ENCODE measurements at regions not wholly inside any gene's neighbourhood (a gene's known extent, or its start where the extent isn't known, plus 50 kb on each side); places are given as distances from the start of the nearest gene placed in this dataset.
A peak's percentile ranks its signal among the peaks of the same experiment; 100 is the strongest.

DNA sequence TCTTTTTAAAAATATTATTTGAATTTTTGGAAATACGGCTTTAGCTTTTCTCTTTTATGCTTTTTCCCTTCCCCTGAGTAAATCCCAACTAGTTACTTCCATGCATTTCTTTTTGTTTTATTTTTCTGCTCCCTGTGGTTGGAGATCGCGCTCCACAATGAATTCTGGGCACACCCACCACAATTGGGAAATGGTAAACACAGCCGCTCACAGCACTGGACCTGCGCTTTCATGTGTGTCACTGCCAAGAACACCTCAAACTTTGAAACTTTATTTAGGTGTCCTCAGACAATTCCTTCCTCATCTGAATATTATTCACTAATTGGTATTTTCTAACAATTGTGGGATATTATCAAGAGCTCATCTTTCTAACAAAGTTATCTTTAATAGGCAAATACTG is 82.8 kb upstream of the TMEM18 start:
- 79% methylated on average over 2 of the region's 5 CpGs for WGBS (ENCODE audit: insufficient coverage)

DNA sequence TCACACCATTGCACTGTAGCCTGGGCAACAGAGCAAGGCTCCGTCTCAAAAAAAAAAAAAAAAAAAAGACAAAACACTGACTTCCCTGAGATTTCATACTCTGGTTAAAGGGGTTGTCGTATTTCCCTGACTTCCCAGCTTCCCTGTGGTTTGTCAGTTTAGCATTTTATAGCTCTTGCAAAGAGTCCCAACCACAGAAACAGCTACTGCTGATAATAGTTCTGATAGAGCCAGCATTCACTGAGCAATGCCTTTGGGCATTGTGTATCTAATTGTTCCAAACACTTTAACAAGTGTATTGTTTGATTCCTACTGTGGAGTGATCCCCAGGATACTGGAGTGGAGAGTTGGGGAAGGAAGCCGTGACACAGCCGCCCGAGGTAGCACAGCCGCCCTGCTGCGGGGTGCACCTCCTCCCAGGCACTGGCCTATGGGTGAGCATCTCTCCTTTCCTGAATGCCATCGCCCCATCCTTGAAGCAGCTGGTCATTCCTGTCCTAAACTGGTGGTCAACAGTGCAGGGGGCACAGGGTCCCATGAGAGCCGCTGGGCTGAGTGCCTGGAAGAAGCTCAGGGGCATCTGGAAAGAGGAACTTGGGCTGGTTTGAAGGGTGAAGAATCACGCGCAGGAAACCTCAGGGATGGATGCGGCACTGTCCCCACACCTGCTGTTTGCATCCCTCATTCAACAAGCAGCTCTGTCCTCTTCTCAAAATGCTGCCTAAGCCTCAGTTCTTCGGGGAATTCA is 81.0 kb upstream of the TMEM18 start:
- WGBS (ENCODE audit: insufficient coverage), result 82% methylated on average over 7 of the region's 13 CpGs
- Histone ChIP-seq H3K27ac (ENCODE audit: low read depth, low read length) (no peak overlapping the region), H3K9me3 (ENCODE audit: control insufficient read depth, insufficient read depth, low read length) (no peaks in the 10 kb centered on the region), H3K4me3 (ENCODE audit: low read depth, low read length) (no peak overlapping the region), H3K27me3 (ENCODE audit: control insufficient read depth, insufficient read depth, low read length) (no peaks in the 10 kb centered on the region), H3K36me3 (ENCODE audit: control insufficient read depth, insufficient read depth, low read length) (no peaks in the 10 kb centered on the region), H3K4me1 (ENCODE audit: control insufficient read depth, insufficient read depth, low read length) (no peaks in the 10 kb centered on the region)
- no peak for DNase-seq (ENCODE audit: low read depth in 4 of 6, low spot score in 6 of 6)

More for the DNA sequence above, 82.8 kb upstream of the TMEM18 start:
- Histone ChIP-seq H3K9me3 (ENCODE audit: control insufficient read depth, insufficient read depth, low read length) (no peaks in the 10 kb centered on the region), H3K27me3 (ENCODE audit: control insufficient read depth, insufficient read depth, low read length) (no peaks in the 10 kb centered on the region), H3K36me3 (ENCODE audit: control insufficient read depth, insufficient read depth, low read length) (no peaks in the 10 kb centered on the region), H3K4me3 (ENCODE audit: low read depth, low read length) (no peak overlapping the region), H3K27ac (ENCODE audit: low read depth, low read length) (no peak overlapping the region), H3K4me1 (ENCODE audit: control insufficient read depth, insufficient read depth, low read length) (no peaks in the 10 kb centered on the region)
- no peak for DNase-seq (ENCODE audit: low read depth in 4 of 6, low spot score in 6 of 6)

DNA sequence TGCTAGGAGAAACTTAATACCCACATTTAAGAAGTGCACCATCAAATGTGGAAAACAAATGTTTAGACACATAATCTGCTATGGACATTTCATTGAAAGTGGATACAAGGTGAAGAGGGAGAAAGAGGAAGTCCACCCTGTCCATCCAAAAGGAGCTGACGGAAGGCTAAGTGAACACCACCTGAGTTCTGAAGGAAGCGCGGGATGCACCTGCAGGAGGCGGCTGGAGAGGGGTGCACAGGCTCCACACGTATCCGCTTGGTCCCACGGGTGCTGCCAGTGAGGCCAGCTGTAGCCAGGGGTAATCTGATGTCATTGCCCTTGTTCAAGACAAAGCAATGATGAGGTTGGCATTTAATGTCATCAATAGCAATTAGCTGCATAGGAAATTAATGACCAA is 75.9 kb upstream of the TMEM18 start:
- no peaks in the 10 kb centered on the region for H3K27me3 ChIP-seq (ENCODE audit: control insufficient read depth, insufficient read depth, low read length)
- WGBS (ENCODE audit: insufficient coverage), result 93% methylated on average over 7 of the region's 7 CpGs

DNA sequence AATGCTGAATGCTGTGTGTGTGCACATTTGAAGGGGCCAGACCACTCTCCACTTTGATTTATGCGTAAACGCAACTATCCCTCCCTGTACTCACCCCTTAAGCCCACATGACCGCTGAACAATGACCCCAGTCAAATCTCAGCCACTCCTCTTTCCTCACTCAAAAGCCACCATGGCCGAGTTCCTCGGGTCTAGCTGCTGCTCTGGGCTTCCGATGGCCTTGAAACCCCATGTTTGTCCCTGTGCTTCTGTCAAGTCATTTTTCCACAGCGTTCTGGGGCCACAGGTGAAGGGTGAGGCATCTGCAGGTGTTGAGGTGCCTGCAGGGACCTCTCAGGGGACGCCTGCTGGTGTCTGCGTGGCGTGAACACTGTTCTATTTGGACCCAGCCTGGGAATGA is 74.3 kb upstream of the TMEM18 start:
- Histone ChIP-seq H3K4me1 (ENCODE audit: control insufficient read depth, insufficient read depth, low read length) (no peaks in the 10 kb centered on the region), H3K4me3 (ENCODE audit: low read depth, low read length) (no peak overlapping the region), H3K36me3 (ENCODE audit: control insufficient read depth, insufficient read depth, low read length) (peaks cover 3% of the 10 kb centered on the region), H3K9me3 (ENCODE audit: control insufficient read depth, insufficient read depth, low read length) (no peaks in the 10 kb centered on the region), H3K27ac (ENCODE audit: low read depth, low read length) (no peak overlapping the region), H3K27me3 (ENCODE audit: control insufficient read depth, insufficient read depth, low read length) (no peaks in the 10 kb centered on the region)
- DNase-seq (ENCODE audit: low read depth in 4 of 6, low spot score in 6 of 6), result no peak
- 72% methylated on average over 7 of the region's 10 CpGs for whole genome bisulfite sequencing (ENCODE audit: insufficient coverage)

More for the DNA sequence above, 75.9 kb upstream of the TMEM18 start:
- H3K36me3 ChIP-seq (ENCODE audit: control insufficient read depth, insufficient read depth, low read length), result no peaks in the 10 kb centered on the region
- H3K4me1 ChIP-seq (ENCODE audit: control insufficient read depth, insufficient read depth, low read length), result no peaks in the 10 kb centered on the region
- H3K27ac ChIP-seq (ENCODE audit: low read depth, low read length), result no peak overlapping the region
- DNase-seq (ENCODE audit: low read depth in 4 of 6, low spot score in 6 of 6), result no peak
- no peak overlapping the region for H3K4me3 ChIP-seq (ENCODE audit: low read depth, low read length)
- no peaks in the 10 kb centered on the region for H3K9me3 ChIP-seq (ENCODE audit: control insufficient read depth, insufficient read depth, low read length)

DNA sequence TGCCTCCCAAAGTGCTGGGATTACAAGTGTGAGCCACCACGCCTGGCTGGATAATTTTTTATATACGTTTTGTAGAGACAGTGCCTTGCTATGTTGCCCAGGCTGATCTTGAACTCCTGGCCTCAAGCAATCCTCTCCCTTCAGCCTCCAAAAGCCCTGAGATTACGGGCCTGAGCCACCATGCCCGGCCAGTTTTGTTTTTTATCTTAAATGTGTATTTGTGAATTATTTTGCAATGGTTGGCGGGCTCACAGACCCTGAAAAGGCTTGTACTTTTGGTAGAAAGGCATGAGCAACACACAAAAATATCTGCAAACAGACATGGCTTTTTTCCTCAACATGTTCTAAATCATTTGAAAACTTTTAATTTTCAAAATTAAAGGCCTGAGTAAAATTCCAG is 73.4 kb upstream of the TMEM18 start:
- no peaks in the 10 kb centered on the region for H3K9me3 ChIP-seq (ENCODE audit: control insufficient read depth, insufficient read depth, low read length)
- no peak overlapping the region for H3K27ac ChIP-seq (ENCODE audit: low read depth, low read length)
- H3K4me3 ChIP-seq (ENCODE audit: low read depth, low read length), result no peak overlapping the region

DNA sequence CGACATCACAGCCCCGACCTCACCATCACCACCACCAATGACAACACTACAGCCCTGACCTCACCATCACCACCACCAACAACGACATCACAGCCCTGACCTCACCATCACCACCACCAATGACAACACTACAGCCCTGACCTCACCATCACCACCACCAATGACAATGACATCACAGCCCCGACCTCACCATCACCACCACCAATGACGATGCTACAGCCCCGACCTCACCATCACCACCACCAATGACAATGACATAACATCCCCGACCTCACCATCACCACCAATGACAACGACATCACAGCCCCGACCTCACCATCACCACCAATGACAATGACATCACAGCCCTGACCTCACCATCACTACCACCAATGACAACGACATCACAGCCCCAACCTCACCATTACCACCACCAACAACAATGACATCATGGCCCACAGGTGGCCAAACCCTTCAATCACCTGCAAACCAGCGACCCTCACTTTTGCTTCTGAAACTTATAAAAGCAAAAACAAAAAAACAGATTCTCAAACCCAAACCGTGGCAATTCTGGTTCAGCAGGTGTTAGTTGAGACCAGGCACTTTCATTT is 70.7 kb upstream of the TMEM18 start:
- no peaks in the 10 kb centered on the region for H3K4me1 ChIP-seq (ENCODE audit: control insufficient read depth, insufficient read depth, low read length)
- 95% methylated on average over 11 of the region's 12 CpGs for WGBS (ENCODE audit: insufficient coverage)
- H3K4me3 ChIP-seq (ENCODE audit: low read depth, low read length), result no peak overlapping the region
- H3K27me3 ChIP-seq (ENCODE audit: control insufficient read depth, insufficient read depth, low read length), result no peaks in the 10 kb centered on the region
- peaks cover 3% of the 10 kb centered on the region for H3K36me3 ChIP-seq (ENCODE audit: control insufficient read depth, insufficient read depth, low read length)
- no peak overlapping the region for H3K27ac ChIP-seq (ENCODE audit: low read depth, low read length)
- no peak for DNase-seq (ENCODE audit: low read depth in 4 of 6, low spot score in 6 of 6)
- no peaks in the 10 kb centered on the region for H3K9me3 ChIP-seq (ENCODE audit: control insufficient read depth, insufficient read depth, low read length)

More for the DNA sequence above, 73.4 kb upstream of the TMEM18 start:
- Histone ChIP-seq H3K36me3 (ENCODE audit: control insufficient read depth, insufficient read depth, low read length) (peaks cover 3% of the 10 kb centered on the region), H3K4me1 (ENCODE audit: control insufficient read depth, insufficient read depth, low read length) (no peaks in the 10 kb centered on the region), H3K27me3 (ENCODE audit: control insufficient read depth, insufficient read depth, low read length) (no peaks in the 10 kb centered on the region)
- no peak for DNase-seq (ENCODE audit: low read depth in 4 of 6, low spot score in 6 of 6)
- WGBS (ENCODE audit: insufficient coverage), result 93% methylated on average over 2 of the region's 5 CpGs

DNA sequence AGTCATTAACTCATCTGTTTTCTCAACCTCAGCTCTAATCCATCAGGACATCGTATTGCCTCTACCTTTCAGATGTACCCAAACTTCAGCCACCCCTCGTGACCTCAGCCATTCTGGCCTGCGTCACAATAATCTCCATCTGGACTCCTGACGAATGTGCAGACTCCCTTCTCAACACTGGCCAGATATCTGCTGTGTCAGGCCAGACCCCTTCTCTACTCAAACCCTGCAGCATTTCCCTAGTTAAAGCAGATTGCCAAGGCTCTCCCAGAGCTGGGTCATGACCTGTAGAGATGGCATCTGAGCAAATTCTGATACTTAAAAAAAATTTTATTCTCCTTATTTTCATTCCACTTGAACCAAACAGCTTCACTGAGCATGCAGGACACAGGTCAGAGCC is 69.5 kb upstream of the TMEM18 start:
- H3K9me3 ChIP-seq (ENCODE audit: control insufficient read depth, insufficient read depth, low read length), result no peaks in the 10 kb centered on the region
- peaks cover 3% of the 10 kb centered on the region for H3K36me3 ChIP-seq (ENCODE audit: control insufficient read depth, insufficient read depth, low read length)
- no peak for DNase-seq (ENCODE audit: low read depth in 4 of 6, low spot score in 6 of 6)
- no peak overlapping the region for H3K4me3 ChIP-seq (ENCODE audit: low read depth, low read length)
- 77% methylated on average over 4 of the region's 4 CpGs for WGBS (ENCODE audit: insufficient coverage)
- no peak overlapping the region for H3K27ac ChIP-seq (ENCODE audit: low read depth, low read length)
- H3K27me3 ChIP-seq (ENCODE audit: control insufficient read depth, insufficient read depth, low read length), result no peaks in the 10 kb centered on the region
- no peaks in the 10 kb centered on the region for H3K4me1 ChIP-seq (ENCODE audit: control insufficient read depth, insufficient read depth, low read length)

DNA sequence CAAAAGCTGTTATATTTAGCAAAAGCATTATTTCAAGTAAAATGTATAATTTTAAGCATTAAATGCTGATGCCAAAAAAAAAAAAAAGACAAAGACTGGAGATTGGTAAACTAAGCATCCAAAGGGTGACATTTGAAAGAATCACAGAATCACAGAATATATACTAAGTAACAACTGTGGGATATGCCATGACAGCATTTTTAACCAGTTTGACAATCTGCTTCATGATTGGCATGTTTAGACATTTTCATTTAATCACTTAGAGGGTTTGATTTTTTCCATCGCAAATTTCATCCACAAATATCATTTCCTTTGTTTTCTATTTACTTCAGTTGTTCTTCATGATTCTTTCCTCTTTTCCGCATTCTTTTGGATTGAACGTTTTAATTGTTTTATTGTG is 66.9 kb upstream of the TMEM18 start:
- Histone ChIP-seq H3K4me3 (ENCODE audit: low read depth, low read length) (no peak overlapping the region), H3K4me1 (ENCODE audit: control insufficient read depth, insufficient read depth, low read length) (peaks cover 16% of the 10 kb centered on the region), H3K27me3 (ENCODE audit: control insufficient read depth, insufficient read depth, low read length) (no peaks in the 10 kb centered on the region), H3K36me3 (ENCODE audit: control insufficient read depth, insufficient read depth, low read length) (peaks cover 3% of the 10 kb centered on the region), H3K27ac (ENCODE audit: low read depth, low read length) (no peak overlapping the region), H3K9me3 (ENCODE audit: control insufficient read depth, insufficient read depth, low read length) (no peaks in the 10 kb centered on the region)
- peak in 1 of 6 donors; percentile 21 for DNase-seq (ENCODE audit: low read depth in 4 of 6, low spot score in 6 of 6)
- WGBS (ENCODE audit: insufficient coverage), result no CpG with 5 or more reads among the region's 3 CpGs

DNA sequence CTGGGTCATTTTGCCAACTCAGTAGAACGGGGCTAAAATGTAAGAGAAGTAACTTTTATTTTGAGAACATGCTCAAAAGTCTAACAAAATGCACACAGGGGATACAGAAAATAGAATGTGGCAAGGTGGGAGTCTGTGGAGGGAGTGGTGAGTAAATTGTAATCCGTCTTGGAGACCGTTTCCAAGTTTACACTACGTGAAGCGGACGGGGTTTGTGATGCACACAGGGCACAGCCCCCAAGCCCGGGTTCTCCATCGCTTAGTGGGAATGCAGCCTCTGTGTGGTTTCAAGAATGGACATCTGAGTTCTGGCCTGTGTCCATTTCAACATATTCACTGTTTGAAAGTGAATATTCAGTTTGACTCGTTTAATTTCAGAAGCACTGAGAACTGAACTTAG is 65.0 kb upstream of the TMEM18 start:
- peaks cover 16% of the 10 kb centered on the region for H3K4me1 ChIP-seq (ENCODE audit: control insufficient read depth, insufficient read depth, low read length)
- H3K36me3 ChIP-seq (ENCODE audit: control insufficient read depth, insufficient read depth, low read length), result no peaks in the 10 kb centered on the region
- no peak for DNase-seq (ENCODE audit: low read depth in 4 of 6, low spot score in 6 of 6)
- H3K9me3 ChIP-seq (ENCODE audit: control insufficient read depth, insufficient read depth, low read length), result no peaks in the 10 kb centered on the region
- WGBS (ENCODE audit: insufficient coverage), result 86% methylated on average over 8 of the region's 9 CpGs
- no peak overlapping the region for H3K4me3 ChIP-seq (ENCODE audit: low read depth, low read length)
- no peak overlapping the region for H3K27ac ChIP-seq (ENCODE audit: low read depth, low read length)
- H3K27me3 ChIP-seq (ENCODE audit: control insufficient read depth, insufficient read depth, low read length), result no peaks in the 10 kb centered on the region

DNA sequence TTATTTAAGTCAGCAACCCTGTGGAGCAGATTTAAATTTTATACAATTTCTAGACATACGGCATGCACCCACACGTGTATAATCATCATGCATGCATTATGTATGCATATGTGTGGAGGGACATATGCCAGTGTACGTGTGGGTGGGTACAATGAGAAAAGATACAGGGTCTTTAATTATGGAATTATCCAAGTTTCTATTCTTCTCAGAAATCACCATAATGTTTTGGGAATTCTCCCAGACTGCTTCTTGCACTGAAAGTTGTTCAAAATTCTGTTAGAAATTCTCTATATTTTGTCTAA is 63.9 kb upstream of the TMEM18 start:
- Histone ChIP-seq H3K4me1 (ENCODE audit: control insufficient read depth, insufficient read depth, low read length) (peaks cover 16% of the 10 kb centered on the region), H3K27me3 (ENCODE audit: control insufficient read depth, insufficient read depth, low read length) (no peaks in the 10 kb centered on the region), H3K4me3 (ENCODE audit: low read depth, low read length) (peak overlapping the region; percentile 65), H3K9me3 (ENCODE audit: control insufficient read depth, insufficient read depth, low read length) (no peaks in the 10 kb centered on the region), H3K36me3 (ENCODE audit: control insufficient read depth, insufficient read depth, low read length) (no peaks in the 10 kb centered on the region), H3K27ac (ENCODE audit: low read depth, low read length) (peak overlapping the region; percentile 83)
- peak in 1 of 6 donors; percentile 80 for DNase-seq (ENCODE audit: low read depth in 4 of 6, low spot score in 6 of 6)
- no CpG with 5 or more reads among the region's 3 CpGs for WGBS (ENCODE audit: insufficient coverage)

Data from spinal cord (tissue), 9 donors.